ENCODE measurements at regions not wholly inside any gene's neighbourhood (a gene's known extent, or its start where the extent isn't known, plus 50 kb on each side); places are given as distances from the start of the nearest gene placed in this dataset.
"Not testable (repeated sequence)": the region's sequence is repeated elsewhere in the genome, so short reads cannot be mapped to it uniquely, and the experiment has no call there.

- ATAC-seq (no peak), DNase-seq (no peak)
- peaks cover 8% of the 10 kb centered on the region for H3K36me3 Mint-ChIP-seq (ENCODE audit: low read depth)
- no peaks in the 10 kb centered on the region for H3K27me3 Mint-ChIP-seq
- H3K4me1 Mint-ChIP-seq = peaks cover 66% of the 10 kb centered on the region
- peak overlapping the region; percentile 13 for H3K4me3 Mint-ChIP-seq
- H3K9me3 Mint-ChIP-seq = no peaks in the 10 kb centered on the region
- H3K27ac Mint-ChIP-seq = peak overlapping the region; percentile 74
Observed at GRCh38 chr7:131039836-131040235, 287.8 kb upstream of the MKLN1 start.

GRCh38 chr7:131040467-131040932 lies 287.2 kb upstream of the MKLN1 start:
- Mint-ChIP-seq H3K27me3 (no peaks in the 10 kb centered on the region), H3K27ac (peak overlapping the region; percentile 61), H3K4me3 (peak overlapping the region; percentile 18), H3K36me3 (ENCODE audit: low read depth) (peaks cover 7% of the 10 kb centered on the region), H3K4me1 (peaks cover 64% of the 10 kb centered on the region), H3K9me3 (peaks cover 3% of the 10 kb centered on the region)
- ATAC-seq (peak; percentile 40), DNase-seq (peak; percentile 59)

GRCh38 chr7:131041012-131041695 lies 286.5 kb upstream of the MKLN1 start:
- H3K27ac Mint-ChIP-seq; H3K9me3 Mint-ChIP-seq; H3K36me3 Mint-ChIP-seq (ENCODE audit: low read depth); H3K4me3 Mint-ChIP-seq; DNase-seq; ATAC-seq; H3K27me3 Mint-ChIP-seq: not testable (repeated sequence)
- H3K4me1 Mint-ChIP-seq = peaks cover 63% of the 10 kb centered on the region

- H3K36me3 Mint-ChIP-seq (ENCODE audit: low read depth) = peaks cover 19% of the 10 kb centered on the region
- no peak for ATAC-seq
- no peaks in the 10 kb centered on the region for H3K27me3 Mint-ChIP-seq
- peaks cover 6% of the 10 kb centered on the region for H3K9me3 Mint-ChIP-seq
- DNase-seq = no peak
- H3K4me3 Mint-ChIP-seq = no peak overlapping the region
- H3K4me1 Mint-ChIP-seq = peaks cover 62% of the 10 kb centered on the region
- peak overlapping the region; percentile 27 for H3K27ac Mint-ChIP-seq
Observed at GRCh38 chr7:131042269-131043160, 285.2 kb upstream of the MKLN1 start.

- peaks cover 6% of the 10 kb centered on the region for H3K9me3 Mint-ChIP-seq
- ATAC-seq (no peak), DNase-seq (no peak)
- peaks cover 64% of the 10 kb centered on the region for H3K4me1 Mint-ChIP-seq
- H3K4me3 Mint-ChIP-seq = no peak overlapping the region
- H3K27ac Mint-ChIP-seq = peak overlapping the region; percentile 3
- H3K36me3 Mint-ChIP-seq (ENCODE audit: low read depth) = peaks cover 26% of the 10 kb centered on the region
- H3K27me3 Mint-ChIP-seq = no peaks in the 10 kb centered on the region
Observed at GRCh38 chr7:131045526-131045925, 282.1 kb upstream of the MKLN1 start.

GRCh38 chr7:131046246-131046645 lies 281.4 kb upstream of the MKLN1 start:
- Mint-ChIP-seq H3K4me1 (peaks cover 65% of the 10 kb centered on the region), H3K27me3 (no peaks in the 10 kb centered on the region), H3K4me3 (no peak overlapping the region), H3K27ac (no peak overlapping the region), H3K9me3 (peaks cover 6% of the 10 kb centered on the region), H3K36me3 (ENCODE audit: low read depth) (peaks cover 29% of the 10 kb centered on the region)
- DNase-seq (no peak), ATAC-seq (no peak)

- no peaks in the 10 kb centered on the region for H3K27me3 Mint-ChIP-seq
- ATAC-seq = no peak
- no peak for DNase-seq
- H3K4me3 Mint-ChIP-seq = no peak overlapping the region
- peaks cover 62% of the 10 kb centered on the region for H3K4me1 Mint-ChIP-seq
- H3K27ac Mint-ChIP-seq = peak overlapping the region; percentile 85
- H3K36me3 Mint-ChIP-seq (ENCODE audit: low read depth) = peaks cover 29% of the 10 kb centered on the region
- H3K9me3 Mint-ChIP-seq = peaks cover 6% of the 10 kb centered on the region
Observed at GRCh38 chr7:131047651-131048304, 279.9 kb upstream of the MKLN1 start.

GRCh38 chr7:131051304-131051703 lies 276.4 kb upstream of the MKLN1 start:
- H3K36me3 Mint-ChIP-seq (ENCODE audit: low read depth) = peaks cover 25% of the 10 kb centered on the region
- ATAC-seq (no peak), DNase-seq (no peak)
- no peak overlapping the region for H3K27ac Mint-ChIP-seq
- peaks cover 67% of the 10 kb centered on the region for H3K4me1 Mint-ChIP-seq
- H3K27me3 Mint-ChIP-seq = no peaks in the 10 kb centered on the region
- no peaks in the 10 kb centered on the region for H3K9me3 Mint-ChIP-seq
- no peak overlapping the region for H3K4me3 Mint-ChIP-seq

- Mint-ChIP-seq H3K27me3 (no peaks in the 10 kb centered on the region), H3K9me3 (no peaks in the 10 kb centered on the region), H3K4me1 (peaks cover 72% of the 10 kb centered on the region), H3K36me3 (ENCODE audit: low read depth) (peaks cover 19% of the 10 kb centered on the region), H3K4me3 (no peak overlapping the region), H3K27ac (no peak overlapping the region)
- no peak for ATAC-seq
- DNase-seq = no peak
Observed at GRCh38 chr7:131052285-131052904, 275.3 kb upstream of the MKLN1 start.

- Mint-ChIP-seq H3K9me3 (no peaks in the 10 kb centered on the region), H3K36me3 (ENCODE audit: low read depth) (peaks cover 19% of the 10 kb centered on the region), H3K27me3 (no peaks in the 10 kb centered on the region), H3K4me1 (peaks cover 67% of the 10 kb centered on the region), H3K4me3 (no peak overlapping the region), H3K27ac (peak overlapping the region; percentile 92)
- DNase-seq = no peak
- no peak for ATAC-seq
Observed at GRCh38 chr7:131056007-131056406, 271.7 kb upstream of the MKLN1 start.

GRCh38 chr7:131057015-131057793 lies 270.5 kb upstream of the MKLN1 start:
- ATAC-seq = peak; percentile 37
- Mint-ChIP-seq H3K4me1 (peaks cover 66% of the 10 kb centered on the region), H3K27ac (peak overlapping the region; percentile 92), H3K27me3 (no peaks in the 10 kb centered on the region), H3K4me3 (peak overlapping the region; percentile 62), H3K9me3 (no peaks in the 10 kb centered on the region), H3K36me3 (ENCODE audit: low read depth) (peaks cover 26% of the 10 kb centered on the region)
- no peak for DNase-seq

- peaks cover 26% of the 10 kb centered on the region for H3K36me3 Mint-ChIP-seq (ENCODE audit: low read depth)
- DNase-seq (no peak), ATAC-seq (peak; percentile 86)
- H3K27me3 Mint-ChIP-seq = no peaks in the 10 kb centered on the region
- peak overlapping the region; percentile 92 for H3K27ac Mint-ChIP-seq
- H3K4me1 Mint-ChIP-seq = peaks cover 64% of the 10 kb centered on the region
- H3K4me3 Mint-ChIP-seq = peak overlapping the region; percentile 58
- no peaks in the 10 kb centered on the region for H3K9me3 Mint-ChIP-seq
Observed at GRCh38 chr7:131057794-131058070, 269.9 kb upstream of the MKLN1 start.

GRCh38 chr7:131058561-131059288 lies 269.0 kb upstream of the MKLN1 start:
- not testable (repeated sequence) for ATAC-seq, H3K9me3 Mint-ChIP-seq, H3K4me3 Mint-ChIP-seq, DNase-seq, H3K27me3 Mint-ChIP-seq
- H3K27ac Mint-ChIP-seq = peak overlapping the region; percentile 92
- H3K36me3 Mint-ChIP-seq (ENCODE audit: low read depth) = peaks cover 26% of the 10 kb centered on the region
- peaks cover 69% of the 10 kb centered on the region for H3K4me1 Mint-ChIP-seq
